OCI-LY1 (cell line): ENCODE measurements at regions not wholly inside any gene's neighbourhood (a gene's known extent, or its start where the extent isn't known, plus 50 kb on each side); places are given as distances from the start of the nearest gene placed in this dataset.

ENCODE experiments used
- H2AFZ ChIP-seq: fragments of 200-600 bp; sonication (generic), shearing (Covaris generic); 2 replicates; pipeline ENCODE4 v1.6.0; 2014; ENCODE audit warnings: antibody characterized with exemption, mild to moderate bottlenecking, low read length
- H3F3A ChIP-seq: fragments of 200-600 bp; sonication (generic), shearing (Covaris generic); 2 replicates; pipeline ENCODE4 v1.6.0; 2014; ENCODE audit warnings: mild to moderate bottlenecking, antibody characterized with exemption, low read length, moderate library complexity; ENCODE audit not compliant: insufficient read depth
- H3K27ac ChIP-seq: fragments of 200-600 bp; sonication (generic); 2 replicates; pipeline ENCODE4 v1.5.1; 2014; ENCODE audit warnings: low read length, mixed run types, mild to moderate bottlenecking, low read depth; ENCODE audit not compliant: poor library complexity, severe bottlenecking
- H3K27me3 ChIP-seq: fragments of 200-600 bp; sonication (generic); 2 replicates; pipeline ENCODE4 v1.6.0; 2014; ENCODE audit warnings: antibody characterized with exemption, mild to moderate bottlenecking, low read length, moderate library complexity; ENCODE audit not compliant: insufficient read depth
- H3K36me3 ChIP-seq: fragments of 200-600 bp; sonication (generic); 2 replicates; pipeline ENCODE4 v1.6.1; 2014; ENCODE audit warnings: mild to moderate bottlenecking, antibody characterized with exemption, low read length, moderate library complexity, mixed read lengths; ENCODE audit not compliant: insufficient read depth
- H3K4me1 ChIP-seq: fragments of 200-600 bp; sonication (generic); 2 replicates; pipeline ENCODE4 v1.5.1; 2014; ENCODE audit warnings: mild to moderate bottlenecking, low read length, moderate library complexity; ENCODE audit not compliant: insufficient read depth, severe bottlenecking
- H3K4me2 ChIP-seq: fragments of 200-600 bp; sonication (generic), shearing (Covaris generic); 2 replicates; pipeline ENCODE4 v1.6.1; 2014; ENCODE audit warnings: low read length
- H3K4me3 ChIP-seq: fragments of 200-600 bp; sonication (generic); 2 replicates; pipeline ENCODE4 v1.5.1; 2014; ENCODE audit warnings: low read length, low read depth, mild to moderate bottlenecking, mixed read lengths; ENCODE audit not compliant: poor library complexity, severe bottlenecking
- H3K79me2 ChIP-seq: fragments of 200-600 bp; shearing (Covaris generic); 2 replicates; pipeline ENCODE4 v1.6.1; 2016; ENCODE audit warnings: mixed run types, low read length, mixed read lengths; ENCODE audit not compliant: insufficient read depth
- H3K9ac ChIP-seq: fragments of 200-600 bp; sonication (generic), shearing (Covaris generic); 2 replicates; pipeline ENCODE4 v1.6.1; 2014; ENCODE audit warnings: mild to moderate bottlenecking, low read length, mixed read lengths
- H3K9me2 ChIP-seq: fragments of 200-600 bp; sonication (generic), shearing (Covaris generic); 2 replicates; pipeline ENCODE4 v1.6.1; 2014; ENCODE audit warnings: low read depth, mild to moderate bottlenecking, low read length, mixed read lengths
- H3K9me3 ChIP-seq: fragments of 200-600 bp; shearing (Covaris generic); 2 replicates; pipeline ENCODE4 v1.6.1; 2014; ENCODE audit warnings: low read length, mixed read lengths
- H4K20me1 ChIP-seq: fragments of 200-600 bp; sonication (generic), shearing (Covaris generic); 2 replicates; pipeline ENCODE4 v1.6.0; 2016; ENCODE audit warnings: mild to moderate bottlenecking, low read length; ENCODE audit not compliant: insufficient read depth
- CTCF ChIP-seq: fragments of 200-600 bp; sonication (generic), shearing (Covaris generic); IDR thresholded peaks from 2 replicates; pipeline ENCODE4 v1.5.1; 2017; ENCODE audit warnings: mild to moderate bottlenecking, antibody characterized with exemption, low read length, moderate library complexity, mixed read lengths
- EZH2 ChIP-seq: fragments of 200-600 bp; sonication (generic), shearing (Covaris generic); IDR thresholded peaks from 2 replicates; pipeline ENCODE4 v1.8.0; 2017; ENCODE audit warnings: borderline replicate concordance, mixed run types, mild to moderate bottlenecking, antibody characterized with exemption, low read length, moderate library complexity, mixed read lengths

GRCh38 chr7:33694006-33694405, 211.3 kb upstream of the BMPER start:
- H3K4me2 ChIP-seq: no peak overlapping the region
- TF ChIP-seq CTCF (no peak), EZH2 (no peak)
- H3K79me2 ChIP-seq: no peaks in the 10 kb centered on the region
- H3K9ac ChIP-seq: no peak overlapping the region
- H3K27ac ChIP-seq: no peak overlapping the region
- no peaks in the 10 kb centered on the region for H3K4me1 ChIP-seq
- H4K20me1 ChIP-seq: no peaks in the 10 kb centered on the region
- no peak overlapping the region for H2AFZ ChIP-seq
- H3K9me3 ChIP-seq: no peaks in the 10 kb centered on the region
- no peaks in the 10 kb centered on the region for H3K9me2 ChIP-seq
- no peaks in the 10 kb centered on the region for H3F3A ChIP-seq
- H3K36me3 ChIP-seq: no peaks in the 10 kb centered on the region
- no peaks in the 10 kb centered on the region for H3K27me3 ChIP-seq
- H3K4me3 ChIP-seq: no peak overlapping the region

- H3K27ac ChIP-seq: no peak overlapping the region
- H3K4me2 ChIP-seq: no peak overlapping the region
- no peaks in the 10 kb centered on the region for H4K20me1 ChIP-seq
- H3K4me1 ChIP-seq: no peaks in the 10 kb centered on the region
- H2AFZ ChIP-seq: no peak overlapping the region
- TF ChIP-seq CTCF: no peak
- TF ChIP-seq EZH2: no peak
- H3K27me3 ChIP-seq: no peaks in the 10 kb centered on the region
- H3K9ac ChIP-seq: no peak overlapping the region
- H3K4me3 ChIP-seq: no peak overlapping the region
- H3K9me3 ChIP-seq: no peaks in the 10 kb centered on the region; the same call in 1 of the 2 replicates
- no peaks in the 10 kb centered on the region for H3K36me3 ChIP-seq
- no peaks in the 10 kb centered on the region for H3F3A ChIP-seq
- no peaks in the 10 kb centered on the region for H3K79me2 ChIP-seq
- H3K9me2 ChIP-seq: no peaks in the 10 kb centered on the region
Observed at GRCh38 chr7:33697616-33698015, 207.7 kb upstream of the BMPER start.

- Histone ChIP-seq H3K9me3 (no peaks in the 10 kb centered on the region; the same call in 1 of the 2 replicates), H3K36me3 (no peaks in the 10 kb centered on the region), H3F3A (no peaks in the 10 kb centered on the region), H4K20me1 (no peaks in the 10 kb centered on the region), H3K79me2 (no peaks in the 10 kb centered on the region), H3K9me2 (no peaks in the 10 kb centered on the region), H3K4me1 (no peaks in the 10 kb centered on the region), H3K27ac (no peak overlapping the region), H3K4me2 (no peak overlapping the region), H3K4me3 (no peak overlapping the region), H3K27me3 (no peaks in the 10 kb centered on the region), H3K9ac (no peak overlapping the region), H2AFZ (no peak overlapping the region)
- no peak for TF ChIP-seq EZH2
- no peak for TF ChIP-seq CTCF
Observed at GRCh38 chr7:33698041-33698440, 207.3 kb upstream of the BMPER start.
